Hematopoietic multipotent progenitor cell treated with erythropoietin and hydrocortisone succinate and interleukin-3 and kit ligand, for 8 days (in vitro differentiated cells): ENCODE measurements at regions not wholly inside any gene's neighbourhood (a gene's known extent, or its start where the extent isn't known, plus 50 kb on each side); places are given as distances from the start of the nearest gene placed in this dataset.

Source experiments
- DNase-seq: peaks from one replicate; pipeline ENCODE4 v3.0.0-alpha.2; 2015

DNA sequence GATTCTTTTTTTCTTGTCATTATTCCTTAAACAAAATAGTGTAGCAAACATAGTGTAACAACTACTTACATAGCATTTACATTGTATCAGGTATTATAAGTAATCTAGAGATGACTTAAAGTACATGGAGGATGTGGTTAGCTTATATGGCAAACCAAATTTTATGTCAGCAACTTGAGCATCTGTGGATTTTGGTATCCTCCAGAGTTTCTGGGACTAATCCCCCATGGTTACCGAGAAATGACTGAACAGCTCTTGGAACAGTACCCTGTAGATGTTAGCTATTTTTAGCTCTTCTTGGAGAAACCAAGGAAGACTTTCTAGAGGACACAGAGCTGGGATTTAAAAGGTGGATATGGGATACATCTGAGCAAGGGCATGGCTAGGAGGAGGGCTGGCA is 157.6 kb upstream of the KLF4 start:
- DNase-seq: no peak

DNA sequence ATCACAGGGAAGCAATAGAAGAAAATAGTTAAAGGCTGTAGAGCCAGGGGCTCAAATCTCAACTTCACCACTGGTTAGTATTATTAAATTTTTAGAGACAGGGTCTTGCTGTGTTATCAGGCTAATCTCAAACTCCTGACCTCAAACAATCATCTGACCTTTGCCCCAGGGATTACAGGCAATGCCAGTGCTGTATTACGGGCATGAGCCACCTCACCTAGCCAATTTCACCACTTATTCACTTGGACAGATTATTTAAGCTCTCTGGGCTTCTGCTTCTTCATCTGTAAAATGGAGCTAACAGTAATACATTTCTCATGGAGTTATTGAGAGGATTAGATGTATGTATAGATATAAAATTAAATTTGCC is 155.9 kb upstream of the KLF4 start:
- DNase-seq: no peak

GRCh38 chr9:107644733-107645463 is 155.3 kb upstream of the KLF4 start:
- no peak for DNase-seq

DNA sequence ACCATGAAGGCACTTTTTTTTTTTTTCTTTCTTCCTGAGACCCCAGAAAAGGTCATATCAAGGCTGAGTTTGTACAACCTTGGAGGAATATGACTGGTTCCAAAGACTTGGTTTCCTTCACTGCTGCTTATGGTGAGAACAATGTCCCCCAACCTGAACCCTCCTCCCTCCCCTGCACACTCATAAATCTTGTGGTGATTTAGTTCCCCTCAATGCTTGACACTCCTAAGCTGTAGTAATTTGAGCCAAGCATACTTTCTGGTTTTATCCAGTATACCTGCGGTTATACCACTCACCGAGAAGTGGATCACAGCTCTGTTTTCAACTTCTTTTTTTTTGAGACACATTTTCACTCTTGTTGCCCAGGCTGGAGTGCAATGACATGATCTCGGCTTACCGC is 149.9 kb upstream of the KLF4 start:
- no peak for DNase-seq

GRCh38 chr9:107638521-107639310 is 149.1 kb upstream of the KLF4 start:
- peak; percentile 2 for DNase-seq

- peak; percentile 13 for DNase-seq
These were observed 148.2 kb upstream of the KLF4 start for GRCh38 chr9:107637421-107638420.

- no peak for DNase-seq
These were observed 147.2 kb upstream of the KLF4 start for GRCh38 chr9:107636571-107637381.

DNA sequence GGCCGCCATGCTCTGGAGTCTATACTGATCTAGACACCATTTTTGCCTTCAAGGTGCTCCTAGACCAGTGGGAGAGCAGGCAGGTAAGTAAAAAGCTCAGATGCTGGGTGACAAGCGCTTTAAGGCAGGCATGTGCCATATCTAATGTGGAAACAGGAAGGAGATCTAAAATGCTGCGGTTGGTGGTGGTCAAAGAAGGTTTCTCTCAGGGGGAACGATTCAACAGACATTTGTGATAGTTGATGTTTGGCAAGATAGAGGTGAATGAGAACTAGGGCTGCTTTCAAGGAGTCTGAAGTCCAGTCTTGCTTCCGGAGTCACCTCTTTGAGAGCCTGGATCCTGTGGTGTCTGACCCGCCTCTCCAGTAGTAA is 146.2 kb upstream of the KLF4 start:
- peak; percentile 5 for DNase-seq

GRCh38 chr9:107635101-107635802 is 145.7 kb upstream of the KLF4 start:
- DNase-seq: no peak

DNA sequence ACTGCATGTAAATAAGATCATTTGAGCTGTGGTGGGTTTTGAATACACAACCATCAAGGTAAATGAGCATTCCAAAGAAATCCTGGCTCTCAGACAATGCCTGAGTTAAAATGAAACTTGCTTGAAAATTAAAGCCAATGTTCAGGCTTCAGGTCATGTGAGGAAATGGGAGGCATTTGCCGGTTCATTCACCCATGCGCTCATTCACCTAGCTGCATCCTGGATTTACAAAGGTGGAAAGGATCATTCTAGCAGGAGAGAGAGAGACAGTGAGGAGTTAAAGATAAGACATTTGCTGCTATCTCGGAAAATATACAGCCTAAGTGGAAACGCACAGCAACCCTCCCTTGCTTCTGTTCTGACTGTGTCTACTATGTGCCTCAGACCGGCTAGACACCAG is 143.8 kb upstream of the KLF4 start:
- DNase-seq: no peak

DNA sequence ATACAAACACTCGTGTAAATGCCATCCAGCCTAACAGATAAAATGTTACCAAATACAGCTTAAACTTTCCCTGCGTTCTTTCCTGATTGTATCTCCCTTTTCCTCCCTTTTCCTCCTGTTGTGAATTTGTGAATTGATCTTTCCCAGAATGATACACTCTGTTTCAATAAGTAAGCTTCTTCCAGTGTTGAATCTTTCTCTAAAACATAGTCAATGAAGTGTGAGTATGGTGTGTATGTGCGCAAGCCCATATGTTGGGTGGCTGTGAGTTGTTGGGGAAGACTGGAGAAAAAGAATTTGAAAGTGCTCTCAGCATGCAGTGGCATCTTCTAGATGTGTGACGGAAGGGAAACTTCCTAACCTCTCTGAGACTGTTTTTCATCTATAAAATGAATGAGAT is 143.1 kb upstream of the KLF4 start:
- no peak for DNase-seq

DNA sequence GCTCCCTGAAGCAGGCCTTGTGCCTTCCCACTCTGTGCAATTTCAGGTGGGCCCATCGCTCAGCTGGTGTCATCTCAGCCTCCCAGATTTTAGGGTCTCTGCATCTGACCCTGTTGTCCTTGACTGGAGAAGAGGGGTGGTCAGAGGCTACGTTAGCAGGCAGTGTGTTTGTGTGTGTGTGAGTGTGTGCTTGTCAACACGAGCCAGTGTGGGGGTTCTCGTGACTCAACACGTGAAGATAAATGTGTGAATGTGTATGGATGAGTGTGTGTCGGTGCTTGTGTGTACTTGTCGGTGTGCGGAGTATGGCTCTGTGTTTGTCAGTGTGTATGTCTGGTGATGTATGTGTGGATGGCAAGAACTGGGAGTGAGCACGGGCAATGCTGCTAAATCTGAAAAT is 142.6 kb upstream of the KLF4 start:
- DNase-seq: no peak

GRCh38 chr9:107631788-107632187 is 142.2 kb upstream of the KLF4 start:
- DNase-seq: no peak

- DNase-seq: no peak
These were observed 140.6 kb upstream of the KLF4 start for GRCh38 chr9:107630156-107630555.

DNA sequence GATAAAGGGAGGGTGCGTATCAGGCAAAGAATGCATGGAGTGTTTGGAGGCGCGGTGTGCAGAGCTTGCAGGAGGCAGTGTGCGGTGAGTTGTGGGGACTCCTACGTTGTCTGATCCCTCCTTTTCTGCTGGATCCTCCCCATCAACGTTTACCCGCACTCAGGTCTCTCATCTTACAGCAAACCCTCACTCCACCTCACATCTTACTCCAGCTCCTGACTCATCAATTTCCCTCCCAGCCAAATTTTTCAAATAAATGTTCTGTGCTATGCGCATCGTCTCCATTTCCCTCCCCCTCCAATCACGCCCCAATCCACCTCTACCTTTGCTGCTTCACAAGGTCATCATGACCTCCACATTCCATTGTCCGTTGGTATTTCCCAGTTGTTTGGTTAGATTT is 138.9 kb upstream of the KLF4 start:
- no peak for DNase-seq

- no peak for DNase-seq
These were observed 138.2 kb upstream of the KLF4 start for GRCh38 chr9:107627781-107628180.

DNA sequence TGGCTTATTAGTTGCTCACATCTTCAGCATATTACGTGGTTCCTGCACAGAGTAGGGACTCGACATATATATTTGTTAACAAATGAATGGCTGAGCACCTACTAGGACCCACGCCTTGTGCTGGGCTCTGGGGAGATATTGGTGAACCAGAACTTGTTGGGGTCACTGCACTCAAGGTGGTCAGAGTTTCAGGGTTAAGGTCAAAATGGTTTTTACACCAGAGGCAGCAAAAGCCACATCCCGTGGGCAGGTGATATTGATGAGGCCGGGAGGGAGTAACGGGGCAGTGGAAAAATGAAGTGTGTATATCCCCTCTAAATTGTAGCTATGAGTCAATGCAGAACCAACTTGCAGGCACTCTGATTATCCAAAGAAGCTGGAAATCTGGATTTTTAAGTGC is 136.5 kb upstream of the KLF4 start:
- no peak for DNase-seq

DNA sequence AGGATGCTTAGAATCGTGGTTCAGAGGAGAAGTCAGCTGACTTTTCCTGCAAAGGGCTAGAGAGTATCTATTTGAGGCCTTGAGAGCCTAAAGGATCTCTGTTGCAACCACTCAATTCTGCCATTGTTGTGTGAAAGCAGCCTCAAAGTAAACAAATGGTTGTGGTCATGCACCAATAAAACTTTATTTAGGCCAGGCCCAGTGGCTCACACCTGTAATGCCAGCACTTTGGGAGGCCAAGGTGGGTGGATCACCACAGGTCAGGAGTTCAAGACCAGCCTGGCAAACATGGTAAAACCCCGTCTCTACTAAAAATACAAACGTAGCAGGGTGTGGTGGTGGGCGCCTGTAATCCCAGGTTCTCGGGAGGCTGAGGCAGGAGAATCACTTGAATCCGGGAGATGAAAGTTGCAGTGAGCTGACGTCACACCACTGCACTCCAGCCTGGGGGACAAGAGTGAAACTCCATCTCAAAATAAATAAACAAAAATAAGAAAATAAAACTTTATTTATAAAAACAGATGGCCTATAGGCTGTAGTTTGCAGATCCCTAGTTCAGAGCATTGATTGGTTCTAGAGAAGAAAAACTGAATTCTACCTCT is 135.9 kb upstream of the KLF4 start:
- no peak for DNase-seq

DNA sequence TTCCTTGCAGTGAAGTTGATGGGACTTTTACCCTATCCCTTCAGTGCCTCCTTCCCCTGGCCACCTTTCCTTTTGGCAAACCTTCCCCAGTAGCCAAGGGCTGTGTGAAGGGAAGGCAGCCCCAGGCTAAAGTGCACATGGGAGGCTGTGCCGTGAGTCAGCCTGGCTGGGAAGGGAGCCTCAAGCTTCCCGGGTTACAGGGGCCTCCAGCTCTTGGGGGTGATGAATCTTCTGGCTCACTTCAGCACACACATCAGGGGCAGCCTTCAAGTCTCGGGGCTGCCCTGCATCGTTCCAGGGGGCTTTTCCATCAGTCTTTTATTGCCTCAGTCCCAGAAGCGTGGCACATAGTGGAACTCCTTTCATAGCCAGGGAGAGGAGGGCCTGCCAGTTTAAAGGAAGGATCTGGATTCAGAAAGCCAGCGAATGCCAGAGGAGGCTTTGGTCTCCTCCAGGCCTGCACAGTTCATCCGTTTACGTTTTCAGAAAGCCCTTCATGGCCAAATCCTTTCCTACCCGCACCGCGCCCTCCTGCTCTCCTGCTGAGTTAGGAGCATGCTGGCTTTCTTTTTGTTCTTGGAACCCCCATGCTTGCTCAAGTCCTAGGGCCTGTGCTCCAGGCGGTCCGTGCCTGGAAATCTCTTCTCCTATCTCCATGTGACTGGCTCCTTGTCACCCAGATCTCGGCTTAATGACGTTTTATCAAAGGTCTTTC is 134.8 kb upstream of the KLF4 start:
- no peak for DNase-seq

GRCh38 chr9:107621436-107621835 is 131.9 kb upstream of the KLF4 start:
- DNase-seq: no peak

GRCh38 chr9:107620801-107621200 is 131.2 kb upstream of the KLF4 start:
- DNase-seq: no peak
